ENCODE measurements at regions not wholly inside any gene's neighbourhood (a gene's known extent, or its start where the extent isn't known, plus 50 kb on each side); places are given as distances from the start of the nearest gene placed in this dataset.

DNA sequence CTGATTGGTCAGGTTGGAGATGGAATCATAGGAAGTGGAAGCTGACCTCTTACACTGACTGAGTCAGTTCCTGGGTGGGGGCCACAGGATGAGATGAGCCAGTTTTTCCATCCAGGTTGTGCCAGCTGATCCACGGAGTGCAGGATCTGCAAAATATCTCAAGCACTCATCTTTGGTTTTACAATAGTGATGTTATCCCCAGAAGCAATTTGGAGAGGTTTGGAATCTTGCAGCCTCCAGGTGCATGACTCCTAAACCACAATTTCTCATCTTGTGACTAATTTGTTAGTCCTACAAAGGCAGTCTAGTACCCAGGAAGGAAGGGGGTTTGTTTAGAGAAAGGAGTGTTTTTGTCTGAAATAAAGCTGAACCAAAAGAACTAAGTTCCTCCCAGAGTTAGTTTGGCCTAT lies 212.8 kb downstream of the SLITRK6 start:
- no peak for TF ChIP-seq POLR2A (IDR thresholded peaks at IDR 0.05)
- TF ChIP-seq, protein P1, sequence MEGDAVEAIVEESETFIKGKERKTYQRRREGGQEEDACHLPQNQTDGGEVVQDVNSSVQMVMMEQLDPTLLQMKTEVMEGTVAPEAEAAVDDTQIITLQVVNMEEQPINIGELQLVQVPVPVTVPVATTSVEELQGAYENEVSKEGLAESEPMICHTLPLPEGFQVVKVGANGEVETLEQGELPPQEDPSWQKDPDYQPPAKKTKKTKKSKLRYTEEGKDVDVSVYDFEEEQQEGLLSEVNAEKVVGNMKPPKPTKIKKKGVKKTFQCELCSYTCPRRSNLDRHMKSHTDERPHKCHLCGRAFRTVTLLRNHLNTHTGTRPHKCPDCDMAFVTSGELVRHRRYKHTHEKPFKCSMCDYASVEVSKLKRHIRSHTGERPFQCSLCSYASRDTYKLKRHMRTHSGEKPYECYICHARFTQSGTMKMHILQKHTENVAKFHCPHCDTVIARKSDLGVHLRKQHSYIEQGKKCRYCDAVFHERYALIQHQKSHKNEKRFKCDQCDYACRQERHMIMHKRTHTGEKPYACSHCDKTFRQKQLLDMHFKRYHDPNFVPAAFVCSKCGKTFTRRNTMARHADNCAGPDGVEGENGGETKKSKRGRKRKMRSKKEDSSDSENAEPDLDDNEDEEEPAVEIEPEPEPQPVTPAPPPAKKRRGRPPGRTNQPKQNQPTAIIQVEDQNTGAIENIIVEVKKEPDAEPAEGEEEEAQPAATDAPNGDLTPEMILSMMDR (IDR thresholded peaks at IDR 0.05): no peak
- TF ChIP-seq EP300 (IDR thresholded peaks at IDR 0.05): no peak

Measured in tibial nerve (tissue), 4 donors.